GM23338 (cell line): ENCODE measurements at regions not wholly inside any gene's neighbourhood (a gene's known extent, or its start where the extent isn't known, plus 50 kb on each side); places are given as distances from the start of the nearest gene placed in this dataset.

Experiments used
- ATAC-seq: fragments of 200-7000 bp; cut with Tn5 transposase; 3 replicates; pipeline ENCODE4 v1.9.1; 2020
- DNase-seq: peaks from one replicate; pipeline ENCODE4 v3.0.0-alpha.2; 2015; ENCODE audit warnings: low spot score
- H2AFZ ChIP-seq: fragments of 200-600 bp; sonication (generic); 2 replicates; pipeline ENCODE4 v1.8.0; 2016; ENCODE audit warnings: antibody characterized with exemption, mild to moderate bottlenecking, moderate library complexity
- H3F3A ChIP-seq: fragments of 200-600 bp; sonication (generic); replicated peaks from 2 replicates; pipeline ENCODE4 v1.8.0; 2017; ENCODE audit warnings: antibody characterized with exemption, mixed run types, low read depth
- H3K27ac ChIP-seq: fragments of 200-600 bp; sonication (generic); 2 replicates; pipeline ENCODE4 v1.6.1; 2016; ENCODE audit warnings: low read depth
- H3K27me3 ChIP-seq: fragments of 200-600 bp; sonication (generic); 2 replicates; pipeline ENCODE4 v1.8.0; 2016; ENCODE audit warnings: mild to moderate bottlenecking, mixed run types, moderate library complexity; ENCODE audit not compliant: insufficient read depth
- H3K36me3 ChIP-seq: fragments of 200-600 bp; sonication (generic); 2 replicates; pipeline ENCODE4 v1.8.0; 2016; ENCODE audit warnings: mild to moderate bottlenecking; ENCODE audit not compliant: insufficient read depth
- H3K4me1 ChIP-seq: fragments of 200-600 bp; sonication (generic); 2 replicates; pipeline ENCODE4 v1.8.0; 2016; ENCODE audit warnings: mild to moderate bottlenecking, moderate library complexity; ENCODE audit not compliant: insufficient read depth
- H3K4me2 ChIP-seq: fragments of 200-600 bp; sonication (generic); 2 replicates; pipeline ENCODE4 v1.7.1; 2017; ENCODE audit warnings: mixed run types
- H3K4me3 ChIP-seq: fragments of 200-600 bp; sonication (generic); 2 replicates; pipeline ENCODE4 v1.6.1; 2016; ENCODE audit warnings: mixed run types
- H3K79me2 ChIP-seq: fragments of 200-600 bp; sonication (generic); replicated peaks from 2 replicates; pipeline ENCODE4 v1.8.0; 2017; ENCODE audit warnings: mild to moderate bottlenecking; ENCODE audit not compliant: insufficient read depth
- H3K9me2 ChIP-seq: fragments of 200-600 bp; sonication (generic); 2 replicates; pipeline ENCODE4 v1.8.0; 2017; ENCODE audit not compliant: insufficient read depth
- H4K20me1 ChIP-seq: fragments of 200-600 bp; sonication (generic); replicated peaks from 2 replicates; pipeline ENCODE4 v1.8.0; 2017; ENCODE audit warnings: mild to moderate bottlenecking; ENCODE audit not compliant: insufficient read depth
- H3K27ac Mint-ChIP-seq: 2 replicates; pipeline ENCODE4 v1.8.0; 2020; ENCODE audit warnings: inconsistent platforms, mild to moderate bottlenecking, moderate library complexity, mixed read lengths
- H3K27me3 Mint-ChIP-seq: 3 replicates; pipeline ENCODE4 v1.8.0; 2022; ENCODE audit warnings: low read depth, mild to moderate bottlenecking, moderate library complexity, mixed read lengths, inconsistent platforms; ENCODE audit not compliant: insufficient read depth, poor library complexity
- H3K36me3 Mint-ChIP-seq: 3 replicates; pipeline ENCODE4 v1.8.0; 2021; ENCODE audit warnings: low read depth, mild to moderate bottlenecking, inconsistent platforms, moderate library complexity, mixed read lengths
- H3K4me1 Mint-ChIP-seq: 3 replicates; pipeline ENCODE4 v1.8.0; 2020; ENCODE audit warnings: mild to moderate bottlenecking, inconsistent platforms, mixed read lengths
- H3K4me3 Mint-ChIP-seq: 3 replicates; pipeline ENCODE4 v1.8.0; 2021; ENCODE audit warnings: moderate library complexity, mild to moderate bottlenecking, inconsistent platforms, mixed read lengths
- H3K9me3 Mint-ChIP-seq: 3 replicates; pipeline ENCODE4 v1.8.0; 2020; ENCODE audit warnings: moderate library complexity, mild to moderate bottlenecking, inconsistent platforms, mixed read lengths
- CREB1 ChIP-seq: fragments of 250-450 bp; sonication (Bioruptor Pico); IDR thresholded peaks from 2 replicates; pipeline ENCODE4 v1.5.0; 2020; ENCODE audit warnings: low read depth, mild to moderate bottlenecking, moderate library complexity
- EZH2 ChIP-seq: fragments of 200-600 bp; sonication (generic); IDR thresholded peaks from one replicate; pipeline ENCODE4 v1.8.0; 2017; ENCODE audit warnings: antibody characterized with exemption, mild to moderate bottlenecking, low read depth; ENCODE audit not compliant: unreplicated experiment
- EZH2phosphoT487 ChIP-seq: fragments of 200-600 bp; sonication (generic); IDR thresholded peaks from one replicate; pipeline ENCODE4 v1.8.1; 2018; ENCODE audit warnings: antibody characterized with exemption; ENCODE audit not compliant: unreplicated experiment
- JUNB ChIP-seq: IDR thresholded peaks from one replicate; pipeline ENCODE4 v1.6.1; 2016; ENCODE audit warnings: antibody characterized with exemption; ENCODE audit not compliant: unreplicated experiment
- NANOG ChIP-seq: IDR thresholded peaks from 2 replicates; pipeline ENCODE4 v1.6.1; 2016; ENCODE audit warnings: antibody characterized with exemption, borderline replicate concordance
- POLR2AphosphoS5 ChIP-seq: IDR thresholded peaks from 2 replicates; pipeline ENCODE4 v1.6.1; 2016; ENCODE audit warnings: antibody characterized with exemption, low read depth
- STAT1 ChIP-seq: IDR thresholded peaks from one replicate; pipeline ENCODE4 v1.6.1; 2016; ENCODE audit warnings: antibody characterized with exemption; ENCODE audit not compliant: unreplicated experiment
- ZNF114 ChIP-seq: fragments of 250-450 bp; sonication (Bioruptor Pico); IDR thresholded peaks from 2 replicates; pipeline ENCODE4 v1.5.0; 2020; ENCODE audit warnings: mild to moderate bottlenecking, moderate library complexity
- ZNF331 ChIP-seq: fragments of 250-450 bp; sonication (Bioruptor Pico); IDR thresholded peaks from 2 replicates; pipeline ENCODE4 v1.5.0; 2020; ENCODE audit warnings: low read depth, mild to moderate bottlenecking, moderate library complexity
- TF ChIP-seq, protein P1 (sequence below): IDR thresholded peaks from 2 replicates; pipeline ENCODE4 v1.6.1; 2016; ENCODE audit warnings: antibody characterized with exemption
- TF ChIP-seq, protein P2 (sequence below), 2 experiments: fragments of 200-600 bp in 1 of 2; sonication (generic) in 1 of 2; conservative IDR thresholded peaks; 2 replicates each; pipeline versions ENCODE4 v1.5.1 to v1.6.1; 2016 to 2017; ENCODE audit warnings: antibody characterized with exemption in 2 of 2, low read depth in 2 of 2, mild to moderate bottlenecking in 2 of 2, moderate library complexity in 1 of 2
- TF ChIP-seq, protein P3 (sequence below): fragments of 250-450 bp; sonication (Bioruptor Pico); IDR thresholded peaks from 2 replicates; pipeline ENCODE4 v1.5.0; 2020; ENCODE audit warnings: mild to moderate bottlenecking, moderate library complexity
- TF ChIP-seq, protein P4 (sequence below): IDR thresholded peaks from one replicate; pipeline ENCODE4 v1.6.1; 2018; ENCODE audit warnings: antibody characterized with exemption; ENCODE audit not compliant: unreplicated experiment

DNA sequence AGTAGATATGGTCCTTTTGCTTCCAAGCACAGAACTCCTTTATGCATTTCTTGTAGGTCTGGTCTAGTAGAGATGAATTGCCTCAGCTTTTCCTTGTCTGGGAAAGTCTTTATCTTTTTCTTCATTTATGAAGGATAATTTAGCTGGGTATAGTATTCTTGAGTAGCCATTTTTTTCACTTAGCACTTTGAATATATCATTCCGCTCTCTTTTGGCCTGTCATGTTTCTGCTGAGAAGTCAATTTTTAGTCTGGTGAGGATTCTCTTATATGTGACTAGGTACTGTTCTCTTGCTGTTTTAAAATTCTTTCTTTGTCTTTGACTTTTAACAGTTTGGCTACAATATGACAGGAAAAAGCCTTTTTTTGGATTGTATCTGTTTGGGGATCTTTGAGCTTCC is 68.6 kb upstream of the IMMP2L start:
- no peaks in the 10 kb centered on the region for H4K20me1 ChIP-seq
- H2AFZ ChIP-seq, result no peak overlapping the region
- Mint-ChIP-seq H3K36me3 (peaks cover 13% of the 10 kb centered on the region; the same call in 2 of the 3 replicates), H3K4me3 (no peak overlapping the region), H3K27ac (no peak overlapping the region), H3K4me1 (no peaks in the 10 kb centered on the region), H3K27me3 (peaks cover 27% of the 10 kb centered on the region), H3K9me3 (peaks cover 25% of the 10 kb centered on the region)
- no peaks in the 10 kb centered on the region for H3F3A ChIP-seq
- DNase-seq (no peak), ATAC-seq (no peak)
- no peak overlapping the region for H3K4me3 ChIP-seq
- no peaks in the 10 kb centered on the region for H3K79me2 ChIP-seq
- TF ChIP-seq EZH2phosphoT487 (no peak), ZNF114 (no peak), JUNB (no peak), NANOG (no peak), EZH2 (no peak), STAT1 (no peak), CREB1 (CRISPR knock-in tag) (no peak), POLR2AphosphoS5 (no peak), ZNF331 (CRISPR knock-in tag) (no peak)
- TF ChIP-seq, protein P1, sequence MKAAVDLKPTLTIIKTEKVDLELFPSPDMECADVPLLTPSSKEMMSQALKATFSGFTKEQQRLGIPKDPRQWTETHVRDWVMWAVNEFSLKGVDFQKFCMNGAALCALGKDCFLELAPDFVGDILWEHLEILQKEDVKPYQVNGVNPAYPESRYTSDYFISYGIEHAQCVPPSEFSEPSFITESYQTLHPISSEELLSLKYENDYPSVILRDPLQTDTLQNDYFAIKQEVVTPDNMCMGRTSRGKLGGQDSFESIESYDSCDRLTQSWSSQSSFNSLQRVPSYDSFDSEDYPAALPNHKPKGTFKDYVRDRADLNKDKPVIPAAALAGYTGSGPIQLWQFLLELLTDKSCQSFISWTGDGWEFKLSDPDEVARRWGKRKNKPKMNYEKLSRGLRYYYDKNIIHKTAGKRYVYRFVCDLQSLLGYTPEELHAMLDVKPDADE, result no peak
- TF ChIP-seq, protein P2, sequence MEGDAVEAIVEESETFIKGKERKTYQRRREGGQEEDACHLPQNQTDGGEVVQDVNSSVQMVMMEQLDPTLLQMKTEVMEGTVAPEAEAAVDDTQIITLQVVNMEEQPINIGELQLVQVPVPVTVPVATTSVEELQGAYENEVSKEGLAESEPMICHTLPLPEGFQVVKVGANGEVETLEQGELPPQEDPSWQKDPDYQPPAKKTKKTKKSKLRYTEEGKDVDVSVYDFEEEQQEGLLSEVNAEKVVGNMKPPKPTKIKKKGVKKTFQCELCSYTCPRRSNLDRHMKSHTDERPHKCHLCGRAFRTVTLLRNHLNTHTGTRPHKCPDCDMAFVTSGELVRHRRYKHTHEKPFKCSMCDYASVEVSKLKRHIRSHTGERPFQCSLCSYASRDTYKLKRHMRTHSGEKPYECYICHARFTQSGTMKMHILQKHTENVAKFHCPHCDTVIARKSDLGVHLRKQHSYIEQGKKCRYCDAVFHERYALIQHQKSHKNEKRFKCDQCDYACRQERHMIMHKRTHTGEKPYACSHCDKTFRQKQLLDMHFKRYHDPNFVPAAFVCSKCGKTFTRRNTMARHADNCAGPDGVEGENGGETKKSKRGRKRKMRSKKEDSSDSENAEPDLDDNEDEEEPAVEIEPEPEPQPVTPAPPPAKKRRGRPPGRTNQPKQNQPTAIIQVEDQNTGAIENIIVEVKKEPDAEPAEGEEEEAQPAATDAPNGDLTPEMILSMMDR (conservative IDR thresholded peaks at IDR 0.05; ENCODE audit: low read depth in 2 of 2), result no peak
- TF ChIP-seq, protein P3, sequence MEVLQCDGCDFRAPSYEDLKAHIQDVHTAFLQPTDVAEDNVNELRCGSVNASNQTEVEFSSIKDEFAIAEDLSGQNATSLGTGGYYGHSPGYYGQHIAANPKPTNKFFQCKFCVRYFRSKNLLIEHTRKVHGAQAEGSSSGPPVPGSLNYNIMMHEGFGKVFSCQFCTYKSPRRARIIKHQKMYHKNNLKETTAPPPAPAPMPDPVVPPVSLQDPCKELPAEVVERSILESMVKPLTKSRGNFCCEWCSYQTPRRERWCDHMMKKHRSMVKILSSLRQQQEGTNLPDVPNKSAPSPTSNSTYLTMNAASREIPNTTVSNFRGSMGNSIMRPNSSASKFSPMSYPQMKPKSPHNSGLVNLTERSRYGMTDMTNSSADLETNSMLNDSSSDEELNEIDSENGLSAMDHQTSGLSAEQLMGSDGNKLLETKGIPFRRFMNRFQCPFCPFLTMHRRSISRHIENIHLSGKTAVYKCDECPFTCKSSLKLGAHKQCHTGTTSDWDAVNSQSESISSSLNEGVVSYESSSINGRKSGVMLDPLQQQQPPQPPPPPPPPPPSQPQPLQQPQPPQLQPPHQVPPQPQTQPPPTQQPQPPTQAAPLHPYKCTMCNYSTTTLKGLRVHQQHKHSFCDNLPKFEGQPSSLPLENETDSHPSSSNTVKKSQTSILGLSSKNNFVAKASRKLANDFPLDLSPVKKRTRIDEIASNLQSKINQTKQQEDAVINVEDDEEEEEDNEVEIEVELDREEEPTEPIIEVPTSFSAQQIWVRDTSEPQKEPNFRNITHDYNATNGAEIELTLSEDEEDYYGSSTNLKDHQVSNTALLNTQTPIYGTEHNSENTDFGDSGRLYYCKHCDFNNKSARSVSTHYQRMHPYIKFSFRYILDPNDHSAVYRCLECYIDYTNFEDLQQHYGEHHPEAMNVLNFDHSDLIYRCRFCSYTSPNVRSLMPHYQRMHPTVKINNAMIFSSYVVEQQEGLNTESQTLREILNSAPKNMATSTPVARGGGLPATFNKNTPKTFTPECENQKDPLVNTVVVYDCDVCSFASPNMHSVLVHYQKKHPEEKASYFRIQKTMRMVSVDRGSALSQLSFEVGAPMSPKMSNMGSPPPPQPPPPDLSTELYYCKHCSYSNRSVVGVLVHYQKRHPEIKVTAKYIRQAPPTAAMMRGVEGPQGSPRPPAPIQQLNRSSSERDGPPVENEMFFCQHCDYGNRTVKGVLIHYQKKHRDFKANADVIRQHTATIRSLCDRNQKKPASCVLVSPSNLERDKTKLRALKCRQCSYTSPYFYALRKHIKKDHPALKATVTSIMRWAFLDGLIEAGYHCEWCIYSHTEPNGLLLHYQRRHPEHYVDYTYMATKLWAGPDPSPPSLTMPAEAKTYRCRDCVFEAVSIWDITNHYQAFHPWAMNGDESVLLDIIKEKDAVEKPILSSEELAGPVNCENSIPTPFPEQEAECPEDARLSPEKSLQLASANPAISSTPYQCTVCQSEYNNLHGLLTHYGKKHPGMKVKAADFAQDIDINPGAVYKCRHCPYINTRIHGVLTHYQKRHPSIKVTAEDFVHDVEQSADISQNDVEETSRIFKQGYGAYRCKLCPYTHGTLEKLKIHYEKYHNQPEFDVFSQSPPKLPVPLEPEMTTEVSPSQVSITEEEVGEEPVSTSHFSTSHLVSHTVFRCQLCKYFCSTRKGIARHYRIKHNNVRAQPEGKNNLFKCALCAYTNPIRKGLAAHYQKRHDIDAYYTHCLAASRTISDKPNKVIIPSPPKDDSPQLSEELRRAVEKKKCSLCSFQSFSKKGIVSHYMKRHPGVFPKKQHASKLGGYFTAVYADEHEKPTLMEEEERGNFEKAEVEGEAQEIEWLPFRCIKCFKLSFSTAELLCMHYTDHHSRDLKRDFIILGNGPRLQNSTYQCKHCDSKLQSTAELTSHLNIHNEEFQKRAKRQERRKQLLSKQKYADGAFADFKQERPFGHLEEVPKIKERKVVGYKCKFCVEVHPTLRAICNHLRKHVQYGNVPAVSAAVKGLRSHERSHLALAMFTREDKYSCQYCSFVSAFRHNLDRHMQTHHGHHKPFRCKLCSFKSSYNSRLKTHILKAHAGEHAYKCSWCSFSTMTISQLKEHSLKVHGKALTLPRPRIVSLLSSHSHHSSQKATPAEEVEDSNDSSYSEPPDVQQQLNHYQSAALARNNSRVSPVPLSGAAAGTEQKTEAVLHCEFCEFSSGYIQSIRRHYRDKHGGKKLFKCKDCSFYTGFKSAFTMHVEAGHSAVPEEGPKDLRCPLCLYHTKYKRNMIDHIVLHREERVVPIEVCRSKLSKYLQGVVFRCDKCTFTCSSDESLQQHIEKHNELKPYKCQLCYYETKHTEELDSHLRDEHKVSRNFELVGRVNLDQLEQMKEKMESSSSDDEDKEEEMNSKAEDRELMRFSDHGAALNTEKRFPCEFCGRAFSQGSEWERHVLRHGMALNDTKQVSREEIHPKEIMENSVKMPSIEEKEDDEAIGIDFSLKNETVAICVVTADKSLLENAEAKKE (CRISPR knock-in tag), result no peak
- TF ChIP-seq, protein P4, sequence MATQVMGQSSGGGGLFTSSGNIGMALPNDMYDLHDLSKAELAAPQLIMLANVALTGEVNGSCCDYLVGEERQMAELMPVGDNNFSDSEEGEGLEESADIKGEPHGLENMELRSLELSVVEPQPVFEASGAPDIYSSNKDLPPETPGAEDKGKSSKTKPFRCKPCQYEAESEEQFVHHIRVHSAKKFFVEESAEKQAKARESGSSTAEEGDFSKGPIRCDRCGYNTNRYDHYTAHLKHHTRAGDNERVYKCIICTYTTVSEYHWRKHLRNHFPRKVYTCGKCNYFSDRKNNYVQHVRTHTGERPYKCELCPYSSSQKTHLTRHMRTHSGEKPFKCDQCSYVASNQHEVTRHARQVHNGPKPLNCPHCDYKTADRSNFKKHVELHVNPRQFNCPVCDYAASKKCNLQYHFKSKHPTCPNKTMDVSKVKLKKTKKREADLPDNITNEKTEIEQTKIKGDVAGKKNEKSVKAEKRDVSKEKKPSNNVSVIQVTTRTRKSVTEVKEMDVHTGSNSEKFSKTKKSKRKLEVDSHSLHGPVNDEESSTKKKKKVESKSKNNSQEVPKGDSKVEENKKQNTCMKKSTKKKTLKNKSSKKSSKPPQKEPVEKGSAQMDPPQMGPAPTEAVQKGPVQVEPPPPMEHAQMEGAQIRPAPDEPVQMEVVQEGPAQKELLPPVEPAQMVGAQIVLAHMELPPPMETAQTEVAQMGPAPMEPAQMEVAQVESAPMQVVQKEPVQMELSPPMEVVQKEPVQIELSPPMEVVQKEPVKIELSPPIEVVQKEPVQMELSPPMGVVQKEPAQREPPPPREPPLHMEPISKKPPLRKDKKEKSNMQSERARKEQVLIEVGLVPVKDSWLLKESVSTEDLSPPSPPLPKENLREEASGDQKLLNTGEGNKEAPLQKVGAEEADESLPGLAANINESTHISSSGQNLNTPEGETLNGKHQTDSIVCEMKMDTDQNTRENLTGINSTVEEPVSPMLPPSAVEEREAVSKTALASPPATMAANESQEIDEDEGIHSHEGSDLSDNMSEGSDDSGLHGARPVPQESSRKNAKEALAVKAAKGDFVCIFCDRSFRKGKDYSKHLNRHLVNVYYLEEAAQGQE, result no peak
- H3K9me2 ChIP-seq, result no peaks in the 10 kb centered on the region
- H3K27ac ChIP-seq, result no peak overlapping the region
- H3K4me2 ChIP-seq, result no peak overlapping the region
- no peaks in the 10 kb centered on the region; the same call in 1 of the 2 replicates for H3K36me3 ChIP-seq
- H3K4me1 ChIP-seq, result no peaks in the 10 kb centered on the region
- peaks cover 35% of the 10 kb centered on the region for H3K27me3 ChIP-seq
